Erythroblast (primary cell): ENCODE measurements at regions not wholly inside any gene's neighbourhood (a gene's known extent, or its start where the extent isn't known, plus 50 kb on each side); places are given as distances from the start of the nearest gene placed in this dataset.

Experiments
- GATA1 ChIP-seq: IDR thresholded peaks from 2 replicates; pipeline ENCODE4 v1.6.1; 2011; ENCODE audit warnings: low read depth, mild to moderate bottlenecking, control low read depth, low read length, moderate library complexity
- POLR2A ChIP-seq: IDR thresholded peaks from 2 replicates; pipeline ENCODE4 v1.6.1; 2011; ENCODE audit warnings: mild to moderate bottlenecking, low read length

DNA sequence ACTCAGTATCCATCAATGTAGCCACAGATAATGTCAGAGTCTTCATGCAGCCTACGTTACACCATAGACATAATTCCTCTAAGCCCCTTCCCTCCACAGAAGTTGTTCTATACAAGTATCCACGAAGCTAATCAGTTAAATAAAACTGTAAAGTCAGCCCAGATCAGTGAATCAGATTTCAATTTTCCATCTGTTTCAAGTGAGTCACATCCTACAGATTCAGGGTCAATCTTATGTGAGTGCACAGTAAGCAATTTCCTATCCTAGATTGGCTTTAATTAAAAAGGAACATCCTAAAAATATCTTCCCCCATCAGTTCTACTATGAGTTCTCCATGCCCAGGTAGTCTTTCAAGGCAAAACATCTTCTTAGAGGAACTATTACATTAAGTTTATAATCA, 402.5 kb downstream of the EFNA5 start:
- TF ChIP-seq POLR2A (no peak), GATA1 (no peak)
